ENCODE measurements at regions not wholly inside any gene's neighbourhood (a gene's known extent, or its start where the extent isn't known, plus 50 kb on each side); places are given as distances from the start of the nearest gene placed in this dataset.

- DNase-seq, result no peak
These were observed 87.3 kb upstream of the TOMM7 start for GRCh38 chr7:22909917-22910316.

GRCh38 chr7:22907805-22908204, 85.2 kb upstream of the TOMM7 start:
- DNase-seq, result no peak

- DNase-seq, result no peak
These were observed 78.1 kb upstream of the TOMM7 start for GRCh38 chr7:22900784-22901183.

GRCh38 chr7:22900101-22900500, 77.5 kb upstream of the TOMM7 start:
- DNase-seq, result no peak

GRCh38 chr7:22896917-22897316, 74.3 kb upstream of the TOMM7 start:
- DNase-seq, result no peak

- no peak for DNase-seq
These were observed 73.1 kb upstream of the TOMM7 start for GRCh38 chr7:22895828-22896165.

GRCh38 chr7:22895140-22895827, 72.6 kb upstream of the TOMM7 start:
- no peak for DNase-seq

- no peak for DNase-seq
These were observed 71.9 kb upstream of the TOMM7 start for GRCh38 chr7:22894546-22894945.

- no peak for DNase-seq
These were observed 68.1 kb upstream of the TOMM7 start for GRCh38 chr7:22890773-22891172.

GRCh38 chr7:22885797-22886261, 63.2 kb upstream of the TOMM7 start:
- peak; percentile 37 to 64 for DNase-seq

- DNase-seq, result no peak
These were observed 62.5 kb upstream of the TOMM7 start for GRCh38 chr7:22884911-22885788.

- DNase-seq, result no peak
These were observed 59.5 kb upstream of the TOMM7 start for GRCh38 chr7:22882106-22882505.

GRCh38 chr7:22879709-22880306, 57.2 kb upstream of the TOMM7 start:
- DNase-seq, result no peak

- DNase-seq, result no peak
These were observed 56.6 kb upstream of the TOMM7 start for GRCh38 chr7:22879280-22879679.

GRCh38 chr7:22876986-22877729, 54.5 kb upstream of the TOMM7 start:
- DNase-seq, result no peak

- DNase-seq, result no peak
These were observed 52.8 kb upstream of the TOMM7 start for GRCh38 chr7:22875470-22875869.

- DNase-seq, result no peak
These were observed 52.3 kb upstream of the TOMM7 start for GRCh38 chr7:22874904-22875303.
